Fibroblast of mammary gland (primary cell): ENCODE measurements at regions not wholly inside any gene's neighbourhood (a gene's known extent, or its start where the extent isn't known, plus 50 kb on each side); places are given as distances from the start of the nearest gene placed in this dataset.

Experiments used
- DNase-seq: peaks from one replicate; pipeline ENCODE4 v3.0.0-alpha.2; 2010; ENCODE audit warnings: low read depth
- H3K4me3 ChIP-seq: 2 replicates; pipeline ENCODE4 v1.5.1; 2011; ENCODE audit warnings: low read depth, mild to moderate bottlenecking, low read length, moderate library complexity; ENCODE audit not compliant: control insufficient read depth
- CTCF ChIP-seq: conservative IDR thresholded peaks from 2 replicates; pipeline ENCODE4 v1.5.1; 2011; ENCODE audit warnings: low read depth, low read length, inconsistent platforms; ENCODE audit not compliant: control insufficient read depth, insufficient read depth

- no peak for DNase-seq
- TF ChIP-seq CTCF, result no peak
- H3K4me3 ChIP-seq, result no peak overlapping the region
Observed at GRCh38 chr17:14719942-14720341, 419.1 kb downstream of the HS3ST3B1 start.

- no peak for DNase-seq
- no peak for TF ChIP-seq CTCF
- H3K4me3 ChIP-seq, result no peak overlapping the region
Observed at GRCh38 chr17:14717859-14718258, 417.0 kb downstream of the HS3ST3B1 start.

GRCh38 chr17:14715561-14715960, 414.7 kb downstream of the HS3ST3B1 start:
- TF ChIP-seq CTCF, result no peak
- peak; percentile 41 for DNase-seq
- no peak overlapping the region for H3K4me3 ChIP-seq

GRCh38 chr17:14712611-14713021, 411.7 kb downstream of the HS3ST3B1 start:
- H3K4me3 ChIP-seq, result no peak overlapping the region
- DNase-seq, result peak; percentile 64
- TF ChIP-seq CTCF, result no peak

- H3K4me3 ChIP-seq, result no peak overlapping the region
- DNase-seq, result no peak
- no peak for TF ChIP-seq CTCF
Observed at GRCh38 chr17:14704121-14704520, 403.2 kb downstream of the HS3ST3B1 start.

GRCh38 chr17:14701886-14702285, 401.0 kb downstream of the HS3ST3B1 start:
- TF ChIP-seq CTCF, result no peak
- DNase-seq, result no peak
- no peak overlapping the region for H3K4me3 ChIP-seq

GRCh38 chr17:14699574-14700185, 398.8 kb downstream of the HS3ST3B1 start:
- TF ChIP-seq CTCF, result no peak
- no peak for DNase-seq

More at GRCh38 chr17:14699574-14700185, 398.8 kb downstream of the HS3ST3B1 start:
- H3K4me3 ChIP-seq, result no peak overlapping the region
